ENCODE measurements at regions not wholly inside any gene's neighbourhood (a gene's known extent, or its start where the extent isn't known, plus 50 kb on each side); places are given as distances from the start of the nearest gene placed in this dataset.

DNA sequence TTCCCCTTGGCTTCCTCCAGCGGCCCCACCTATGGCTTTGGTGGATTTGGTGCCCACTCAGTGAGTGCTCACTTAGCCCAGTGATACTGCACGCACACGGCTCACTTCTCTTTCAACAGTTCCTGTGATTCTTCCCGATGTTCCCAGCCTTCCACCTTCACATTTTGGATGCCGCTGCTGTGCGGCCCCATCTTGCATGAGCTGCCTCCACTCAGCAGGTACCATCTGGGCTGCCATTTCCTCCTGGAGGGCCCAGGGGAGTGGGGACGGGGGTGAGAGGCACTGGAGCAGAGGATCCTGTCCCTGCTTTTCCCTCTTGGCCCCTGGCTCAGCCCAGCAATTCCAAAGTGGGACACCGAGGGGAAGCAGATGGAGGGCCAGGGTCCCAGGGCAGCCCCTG is 323.3 kb upstream of the ZNF32 start:
- TF ChIP-seq CTCF (conservative IDR thresholded peaks at IDR 0.05) = no peak
- TF ChIP-seq ZFX (IDR thresholded peaks at IDR 0.05) = no peak
